HG03469 (cell line): ENCODE measurements at regions not wholly inside any gene's neighbourhood (a gene's known extent, or its start where the extent isn't known, plus 50 kb on each side); places are given as distances from the start of the nearest gene placed in this dataset.
"Not testable (repeated sequence)": the region's sequence is repeated elsewhere in the genome, so short reads cannot be mapped to it uniquely, and the experiment has no call there.

Source experiments
- ATAC-seq: cut with Tn5 transposase; IDR thresholded peaks from one replicate; pipeline ENCODE4 v1.9.1; 2021; ENCODE audit warnings: mild to moderate bottlenecking, moderate library complexity, moderate number of reproducible peaks; ENCODE audit not compliant: unreplicated experiment

GRCh38 chr2:153308466-153308865 is 170.1 kb downstream of the RPRM start:
- no peak for ATAC-seq

DNA sequence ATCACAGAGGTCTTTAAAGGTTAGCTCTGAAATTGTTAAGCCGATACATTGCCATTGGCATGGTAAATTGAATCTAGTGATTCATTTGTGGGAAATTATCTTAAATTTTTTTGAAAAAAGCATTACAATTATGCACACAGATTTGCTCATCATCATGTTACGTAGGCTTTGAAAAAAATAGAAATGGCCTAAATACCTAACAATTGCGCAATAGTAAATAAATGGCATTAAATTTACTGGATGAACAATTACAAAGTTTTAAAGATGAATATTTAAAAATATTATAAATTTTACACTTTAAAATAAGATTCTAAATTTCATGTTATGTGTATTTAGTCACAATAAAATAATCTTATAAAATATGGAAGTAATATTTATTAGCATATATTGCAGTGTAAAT is 171.3 kb downstream of the RPRM start:
- ATAC-seq, result no peak

DNA sequence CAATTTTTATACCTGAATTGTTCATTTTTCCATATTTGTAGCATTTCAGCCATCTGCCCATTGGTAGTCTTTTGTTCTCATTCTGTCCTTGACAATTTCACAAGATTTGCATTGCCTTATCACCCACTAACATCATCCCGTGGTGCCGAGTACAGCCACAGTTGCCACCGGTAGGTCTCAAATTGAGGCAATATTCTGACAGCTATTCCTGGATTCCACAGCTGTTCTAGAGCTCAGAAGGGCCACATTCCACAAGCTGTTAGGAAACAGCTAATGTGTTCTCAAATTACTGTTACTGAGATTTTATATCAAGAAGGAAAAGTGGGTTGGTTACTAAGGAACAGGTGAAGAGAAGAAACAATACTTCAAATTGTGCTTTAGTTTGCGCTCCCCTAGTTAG is 178.8 kb downstream of the RPRM start:
- no peak for ATAC-seq

DNA sequence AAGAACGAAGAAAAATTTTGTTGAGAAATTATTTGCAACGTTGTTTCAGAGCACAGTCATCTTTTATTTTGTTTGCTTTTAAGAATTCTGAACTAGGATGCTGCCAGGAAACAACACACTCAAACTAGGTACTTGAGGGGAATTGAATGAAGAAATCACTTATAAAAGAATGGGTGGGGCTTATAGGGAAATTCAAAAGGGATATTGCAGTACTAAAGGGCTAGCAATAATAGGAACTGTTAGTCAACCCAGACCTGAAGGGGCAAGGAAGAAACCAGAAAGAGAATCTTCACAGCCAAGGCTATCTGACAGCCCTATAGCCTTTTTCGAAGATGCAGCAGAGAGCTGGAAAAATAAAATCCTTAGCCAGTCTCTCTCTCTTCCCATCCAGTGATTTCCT is 179.3 kb downstream of the RPRM start:
- no peak for ATAC-seq

- ATAC-seq, result no peak
Measured at GRCh38 chr2:153294199-153294786, 184.3 kb downstream of the RPRM start.

DNA sequence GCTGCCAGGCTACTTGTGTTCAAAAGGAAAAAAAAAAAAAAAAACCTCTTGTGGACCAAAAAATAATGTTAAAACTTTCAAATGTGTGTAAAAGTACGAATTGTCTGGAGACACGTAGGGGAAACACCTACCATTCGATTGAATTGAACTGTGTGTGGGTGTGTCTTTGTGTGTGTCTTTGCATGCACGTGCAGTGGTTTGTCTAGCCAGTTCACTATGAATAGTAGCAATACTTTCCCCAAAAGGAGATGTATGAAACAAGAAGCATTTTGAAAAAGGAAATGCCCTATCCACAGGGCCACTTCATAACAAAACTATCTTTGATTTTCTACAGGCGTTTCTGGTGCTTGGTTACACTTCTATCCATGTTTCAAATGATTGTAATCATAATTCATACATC is 186.8 kb downstream of the RPRM start:
- no peak for ATAC-seq

- peak; percentile 45 for ATAC-seq
Measured at GRCh38 chr2:153287109-153287801, 191.3 kb downstream of the RPRM start.

- ATAC-seq, result no peak
Measured at GRCh38 chr2:153268941-153269461, 209.6 kb downstream of the RPRM start.

DNA sequence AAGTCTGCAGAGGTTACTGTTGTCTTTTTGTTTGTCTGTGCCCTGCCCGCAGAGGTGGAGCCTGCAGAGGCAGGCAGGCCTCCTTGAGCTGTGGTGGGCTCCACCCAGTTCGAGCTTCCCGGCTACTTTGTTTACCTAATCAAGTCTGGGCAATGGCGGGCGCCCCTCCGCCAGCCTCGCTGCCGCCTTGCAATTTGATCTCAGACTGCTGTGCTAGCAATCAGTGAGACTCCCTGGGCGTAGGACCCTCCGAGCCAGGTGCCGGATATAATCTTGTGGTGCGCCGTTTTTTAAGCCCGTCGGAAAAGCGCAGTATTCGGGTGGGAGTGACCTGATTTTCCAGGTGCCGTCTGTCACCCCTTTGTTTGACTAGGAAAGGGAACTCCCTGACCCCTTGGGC is 221.7 kb downstream of the RPRM start:
- ATAC-seq, result not testable (repeated sequence)

DNA sequence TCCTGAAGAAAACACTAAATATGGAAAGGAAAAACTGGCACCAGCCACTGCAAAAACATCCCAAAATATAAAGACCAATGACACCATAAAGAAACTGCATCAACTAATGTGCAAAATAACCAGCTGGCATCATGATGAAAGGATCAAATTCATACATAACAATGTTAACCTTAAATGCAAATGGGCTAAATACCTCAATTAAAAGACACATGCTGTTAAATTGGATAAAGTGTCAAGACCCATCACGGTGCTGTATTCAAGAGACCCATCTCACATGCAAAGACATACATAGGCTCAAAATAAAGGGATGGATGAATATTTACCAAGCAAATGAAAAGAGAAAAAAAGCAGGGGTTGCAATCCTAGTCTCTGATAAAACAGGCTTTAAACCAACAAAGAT is 231.9 kb downstream of the RPRM start:
- not testable (repeated sequence) for ATAC-seq

GRCh38 chr2:153235516-153235915 is 243.0 kb downstream of the RPRM start:
- peak; percentile 91 for ATAC-seq

DNA sequence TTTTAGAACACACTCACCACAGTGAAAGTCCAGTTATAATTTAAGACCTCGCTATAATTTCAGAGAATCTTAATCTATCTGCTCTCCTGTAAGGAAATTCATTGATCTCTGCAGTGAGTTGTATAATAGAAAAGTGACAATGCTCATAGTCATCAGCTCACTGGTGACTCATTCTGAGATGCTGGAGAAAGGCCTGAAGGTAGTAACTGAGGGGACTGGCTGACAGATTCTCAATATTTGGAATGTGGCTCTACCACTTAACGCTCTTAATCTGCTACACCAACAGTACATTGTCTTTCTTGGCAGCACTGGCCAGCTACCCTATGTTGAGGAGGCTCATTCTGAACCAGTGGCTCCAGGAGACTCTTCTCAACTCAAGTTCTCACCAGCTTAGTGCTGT is 246.1 kb downstream of the RPRM start:
- no peak for ATAC-seq

- ATAC-seq, result no peak
Measured at GRCh38 chr2:153230977-153231376, 247.6 kb downstream of the RPRM start.

- ATAC-seq, result no peak
Measured at GRCh38 chr2:153228904-153229303, 249.7 kb downstream of the RPRM start.

DNA sequence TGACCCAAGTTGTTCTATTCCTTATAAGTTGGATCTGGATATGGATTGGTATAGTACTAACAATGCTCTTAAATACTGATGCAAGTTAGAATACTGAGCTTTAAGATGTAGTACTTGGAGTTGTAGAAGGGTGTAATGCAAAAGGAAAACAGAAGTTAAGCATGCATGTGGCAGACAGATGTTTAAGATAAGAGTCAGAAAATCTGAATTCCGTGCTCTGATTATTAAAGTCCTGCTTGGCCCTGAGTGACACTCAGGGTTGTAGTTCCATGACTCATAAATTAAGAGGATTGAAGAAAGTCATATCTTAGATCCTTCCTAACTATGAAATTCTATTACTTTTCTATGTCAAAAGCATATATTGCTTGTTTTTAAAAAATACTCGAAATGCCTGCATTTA is 250.6 kb downstream of the RPRM start:
- no peak for ATAC-seq

DNA sequence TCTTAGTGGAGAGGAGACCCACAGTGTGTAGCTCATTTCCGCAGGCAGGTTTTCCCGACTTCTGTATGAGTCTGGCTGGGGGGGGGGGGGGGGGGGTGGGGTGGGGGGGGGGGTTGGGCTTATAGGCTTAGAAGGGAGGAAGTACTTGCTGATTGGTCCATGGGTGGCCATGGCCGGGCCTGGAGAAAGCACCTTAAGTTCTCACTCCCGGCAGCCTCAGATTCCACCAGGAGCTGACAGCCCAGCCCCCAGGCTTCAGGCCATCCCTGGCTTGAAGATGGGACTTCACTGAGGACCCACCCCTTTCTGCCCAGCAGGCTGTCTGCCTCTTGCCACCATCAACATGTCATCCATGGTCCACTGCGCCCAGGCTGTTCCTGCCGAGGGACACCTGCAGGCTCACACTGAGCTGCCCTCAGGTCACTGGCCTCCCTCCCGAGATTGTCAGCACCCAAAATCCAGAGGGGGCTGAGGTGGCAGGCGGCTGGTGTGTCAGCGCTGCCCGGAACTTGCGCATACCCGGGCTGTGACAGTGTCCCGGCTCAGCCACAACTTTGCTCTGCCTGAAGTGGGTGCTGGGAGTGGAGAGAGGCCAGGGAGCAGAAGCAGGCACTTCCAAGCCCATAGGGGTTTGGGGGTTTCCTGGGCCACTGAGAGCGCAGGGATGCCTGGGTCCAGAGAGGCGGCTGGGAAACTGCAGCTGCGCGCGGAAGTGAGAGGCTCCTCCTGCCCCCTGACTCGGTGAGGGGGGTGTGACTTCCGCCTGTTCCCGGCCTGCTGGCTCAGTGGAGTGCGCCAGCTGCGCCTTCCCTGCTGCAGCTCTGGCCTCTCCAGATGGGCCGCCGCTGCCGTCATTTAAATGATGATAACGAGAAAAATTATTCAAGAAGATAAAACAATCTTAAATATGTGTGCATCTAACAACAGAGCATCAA is 256.1 kb downstream of the RPRM start:
- no peak for ATAC-seq

GRCh38 chr2:153221506-153221905 is 257.1 kb downstream of the RPRM start:
- ATAC-seq, result no peak

DNA sequence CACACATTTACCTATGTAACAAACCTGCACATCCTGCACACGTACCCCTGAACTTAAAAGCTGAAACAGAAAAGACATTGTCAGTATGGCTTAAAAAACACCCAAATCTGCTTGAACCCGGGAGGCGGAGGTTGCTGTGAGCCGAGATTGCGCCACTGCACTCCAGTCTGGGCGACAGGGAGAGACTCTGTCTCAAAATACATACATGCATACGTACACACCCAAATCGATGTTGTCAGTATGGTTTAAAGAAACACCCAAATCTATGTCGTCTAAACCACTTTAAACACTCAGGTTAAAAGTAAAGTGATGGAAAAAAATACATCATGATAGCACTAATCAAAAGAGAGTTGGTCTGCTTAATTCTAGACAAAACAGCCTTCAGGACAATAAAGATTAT is 257.5 kb downstream of the RPRM start:
- no peak for ATAC-seq

GRCh38 chr2:153218851-153219250 is 259.7 kb downstream of the RPRM start:
- no peak for ATAC-seq

DNA sequence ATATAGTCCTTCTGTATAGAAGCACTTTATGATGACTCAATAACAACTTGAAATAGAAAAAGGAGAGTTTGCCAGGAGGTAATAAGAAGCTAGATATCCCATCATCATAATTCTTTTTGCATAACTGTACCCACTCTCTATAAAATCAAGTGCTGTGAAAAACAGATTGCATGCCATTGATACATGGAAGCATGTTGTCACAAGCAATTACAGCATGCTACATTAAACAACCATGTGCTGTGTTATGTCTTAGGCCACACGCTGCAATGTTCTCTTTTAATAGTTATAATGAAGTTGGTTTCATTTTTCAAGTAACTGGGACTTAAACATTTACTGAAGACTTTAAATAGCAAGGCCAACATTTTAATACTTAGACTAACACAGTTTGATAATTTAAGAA is 264.2 kb downstream of the RPRM start:
- ATAC-seq, result no peak

DNA sequence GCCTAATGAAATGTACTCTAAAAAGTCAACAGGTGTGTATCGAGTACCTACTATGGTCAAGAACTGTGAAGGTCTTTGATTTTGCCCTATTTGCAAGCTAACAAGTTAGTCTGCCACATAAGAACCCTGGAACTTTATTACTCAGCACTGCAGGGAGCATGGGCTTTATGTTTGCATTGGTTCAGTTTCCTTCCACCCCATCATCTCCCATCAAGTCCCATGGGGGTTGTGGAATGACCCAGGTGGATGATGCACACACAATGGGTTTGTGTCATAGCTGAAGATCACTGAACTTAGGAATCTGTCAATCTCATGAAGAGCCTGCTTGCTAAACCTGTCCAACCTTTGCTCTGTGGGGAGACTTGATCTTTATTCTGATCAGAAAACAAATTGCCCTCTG is 265.5 kb downstream of the RPRM start:
- no peak for ATAC-seq
